Gastroesophageal sphincter (tissue), 4 donors: ENCODE measurements at regions not wholly inside any gene's neighbourhood (a gene's known extent, or its start where the extent isn't known, plus 50 kb on each side); places are given as distances from the start of the nearest gene placed in this dataset.

Source experiments
- ATAC-seq: fragments of 150-250 bp; one replicate; pipeline ENCODE4 v1.9.1; 2016; ENCODE audit warnings: mild to moderate bottlenecking, moderate library complexity
- H3K27ac ChIP-seq, 4 donors: fragments of 200-600 bp; sonication (generic) in 3 of 4; 1 replicate in 3 of 4; 2 replicates in 1 of 4; pipeline ENCODE4 v1.5.1; 2016 to 2019
- H3K27me3 ChIP-seq: fragments of 200-600 bp; sonication (generic); one replicate; pipeline ENCODE4 v1.5.1; 2019
- H3K36me3 ChIP-seq, 2 donors: fragments of 200-600 bp; sonication (generic); one replicate each; pipeline ENCODE4 v1.5.1; 2019; ENCODE audit warnings: control low read depth in 1 of 2
- H3K4me1 ChIP-seq, 3 donors: fragments of 200-600 bp; sonication (generic); 1 replicate in 2 of 3; 2 replicates in 1 of 3; pipeline ENCODE4 v1.5.1; 2016 to 2019; ENCODE audit warnings: control low read depth in 2 of 3
- H3K4me3 ChIP-seq, 2 donors: fragments of 200-600 bp; sonication (generic); one replicate each; pipeline ENCODE4 v1.5.1; 2019; ENCODE audit warnings: mild to moderate bottlenecking in 1 of 2, moderate library complexity in 1 of 2
- H3K9me3 ChIP-seq, 3 donors: fragments of 200-600 bp; sonication (generic); one replicate each; pipeline ENCODE4 v1.5.1; 2017 to 2019; ENCODE audit warnings: control low read depth in 2 of 3
- CTCF ChIP-seq, 4 experiments: fragments of 200-600 bp in 2 of 4; fragments of 450-650 bp in 2 of 4; sonication (generic) in 1 of 4; IDR thresholded peaks; one replicate each; pipeline ENCODE4 v1.5.1; 2017 to 2019; ENCODE audit warnings: antibody characterized with exemption in 4 of 4, mild to moderate bottlenecking in 2 of 4, moderate library complexity in 2 of 4
- EP300 ChIP-seq: sonication (generic); formaldehyde crosslinking; IDR thresholded peaks from one replicate; pipeline ENCODE4 v1.6.1; 2017; ENCODE audit warnings: antibody characterized with exemption, mild to moderate bottlenecking
- POLR2A ChIP-seq, 2 donors: fragments of 450-650 bp; IDR thresholded peaks; one replicate each; pipeline ENCODE4 v1.6.1; 2017; ENCODE audit warnings: antibody characterized with exemption in 2 of 2, mild to moderate bottlenecking in 2 of 2, moderate library complexity in 1 of 2
- POLR2AphosphoS5 ChIP-seq: sonication (generic); formaldehyde crosslinking; IDR thresholded peaks from one replicate; pipeline ENCODE4 v1.6.1; 2017; ENCODE audit warnings: antibody characterized with exemption
- WGBS, 2 donors: methylation state at CpG; one replicate each; pipeline ENCODE4 v1.1.5; 2018; ENCODE audit warnings: low coverage in 1 of 2; 5-methylcytosine and 5-hydroxymethylcytosine counted together

GRCh38 chr16:73356401-73357079 is 308.6 kb upstream of the ZFHX3 start:
- Histone ChIP-seq H3K4me3 (no peak overlapping the region), H3K36me3 (no peaks in the 10 kb centered on the region), H3K27me3 (peaks cover 8% of the 10 kb centered on the region), H3K4me1 (no peaks in the 10 kb centered on the region), H3K9me3 (no peaks in the 10 kb centered on the region), H3K27ac (no peak overlapping the region)
- TF ChIP-seq POLR2AphosphoS5 (no peak), EP300 (no peak), CTCF (IDR thresholded peaks at IDR 0.05) (no peak), POLR2A (IDR thresholded peaks at IDR 0.05) (no peak)
- 92 to 96% methylated on average over 7 to 8 of the region's 13 CpGs for WGBS, 2 donors
- ATAC-seq, result no peak

- Histone ChIP-seq H3K4me3 (no peak overlapping the region), H3K9me3 (no peaks in the 10 kb centered on the region), H3K27ac (no peak overlapping the region), H3K4me1 (no peaks in the 10 kb centered on the region), H3K27me3 (peaks cover 8% of the 10 kb centered on the region), H3K36me3 (no peaks in the 10 kb centered on the region)
- no peak for ATAC-seq
- TF ChIP-seq CTCF (IDR thresholded peaks at IDR 0.05) (no peak), EP300 (no peak), POLR2AphosphoS5 (no peak), POLR2A (IDR thresholded peaks at IDR 0.05) (no peak)
- WGBS, 2 donors, result 82 to 90% methylated on average over 2 to 7 of the region's 10 CpGs
These were observed 308.1 kb upstream of the ZFHX3 start for GRCh38 chr16:73355981-73356380.

- H3K4me3 ChIP-seq, result no peak overlapping the region
- H3K27ac ChIP-seq, result no peak overlapping the region
- no peak for TF ChIP-seq POLR2A (IDR thresholded peaks at IDR 0.05)
- TF ChIP-seq CTCF (IDR thresholded peaks at IDR 0.05), result no peak
- no peaks in the 10 kb centered on the region for H3K4me1 ChIP-seq
- ATAC-seq, result no peak
- no peaks in the 10 kb centered on the region for H3K9me3 ChIP-seq
- WGBS, 2 donors, result 22 to 51% methylated on average over 3 to 10 of the region's 10 CpGs
- no peaks in the 10 kb centered on the region for H3K36me3 ChIP-seq
- H3K27me3 ChIP-seq, result peaks cover 8% of the 10 kb centered on the region
These were observed 306.5 kb upstream of the ZFHX3 start for GRCh38 chr16:73354434-73354833.

GRCh38 chr16:73350707-73351452 is 303.0 kb upstream of the ZFHX3 start:
- TF ChIP-seq POLR2AphosphoS5, result no peak
- TF ChIP-seq CTCF (IDR thresholded peaks at IDR 0.05), result no peak
- TF ChIP-seq POLR2A (IDR thresholded peaks at IDR 0.05), result no peak
- TF ChIP-seq EP300, result no peak
- Histone ChIP-seq H3K27me3 (peaks cover 8% of the 10 kb centered on the region), H3K4me1 (no peaks in the 10 kb centered on the region), H3K4me3 (no peak overlapping the region), H3K36me3 (no peaks in the 10 kb centered on the region), H3K9me3 (no peaks in the 10 kb centered on the region), H3K27ac (no peak overlapping the region)
- no peak for ATAC-seq
- WGBS, 2 donors, result 76 to 93% methylated on average over 9 to 18 of the region's 18 CpGs
